A673 (cell line): ENCODE measurements at regions not wholly inside any gene's neighbourhood (a gene's known extent, or its start where the extent isn't known, plus 50 kb on each side); places are given as distances from the start of the nearest gene placed in this dataset.
"Not testable (repeated sequence)": the region's sequence is repeated elsewhere in the genome, so short reads cannot be mapped to it uniquely, and the experiment has no call there.

ENCODE experiments used
- BruUV-seq: library from RNA; stranded (reverse); fragments of 400-500 nt; replicated peaks from 2 replicates; lab custom pipeline; 2021; lab: Mats Ljungman, UMichigan
- CTCF ChIA-PET: fragments of 300-600 bp; sonication (Branson Sonifier 250); formaldehyde crosslinking; loops from one replicate; lab custom pipeline; 2022; ENCODE audit warnings: antibody characterized with exemption; lab: Charles Lee
- POLR2A ChIA-PET: fragments of 300-600 bp; sonication (Branson Sonifier 250); formaldehyde crosslinking; loops from one replicate; lab custom pipeline; 2022; ENCODE audit warnings: antibody characterized with exemption; ENCODE audit not compliant: low non-redundant PET; lab: Charles Lee
- DNase-seq: peaks from one replicate; pipeline ENCODE4 v3.0.0-alpha.2; 2015; ENCODE audit warnings: low spot score
- H3K27ac ChIP-seq: fragments of 200-600 bp; sonication (generic); 2 replicates; pipeline ENCODE4 v1.5.1; 2016; ENCODE audit warnings: mixed run types, low read depth, mild to moderate bottlenecking, mixed read lengths, antibody characterized with exemption, low read length; ENCODE audit not compliant: poor library complexity, severe bottlenecking
- H3K27me3 ChIP-seq: fragments of 200-600 bp; sonication (generic); replicated peaks from 2 replicates; pipeline ENCODE4 v1.6.1; 2017; ENCODE audit warnings: mixed run types, low read depth, mild to moderate bottlenecking, mixed read lengths, antibody characterized with exemption, low read length; ENCODE audit not compliant: insufficient read depth, poor library complexity
- H3K36me3 ChIP-seq: fragments of 200-600 bp; sonication (generic); 2 replicates; pipeline ENCODE4 v1.6.1; 2016; ENCODE audit warnings: mixed run types, mild to moderate bottlenecking, mixed read lengths, antibody characterized with exemption, low read length; ENCODE audit not compliant: insufficient read depth, poor library complexity, severe bottlenecking
- H3K4me1 ChIP-seq: fragments of 200-600 bp; sonication (generic); 2 replicates; pipeline ENCODE4 v1.6.1; 2017; ENCODE audit warnings: mixed run types, mild to moderate bottlenecking, mixed read lengths, antibody characterized with exemption, low read length; ENCODE audit not compliant: insufficient read depth, poor library complexity, severe bottlenecking
- H3K4me3 ChIP-seq: fragments of 200-600 bp; sonication (generic); 2 replicates; pipeline ENCODE4 v1.5.1; 2016; ENCODE audit warnings: low read depth, mixed run types, mild to moderate bottlenecking, mixed read lengths, low read length; ENCODE audit not compliant: poor library complexity, severe bottlenecking
- H3K9me3 ChIP-seq: fragments of 200-600 bp; sonication (generic); 2 replicates; pipeline ENCODE4 v1.6.1; 2016; ENCODE audit warnings: mixed run types, low read depth, mild to moderate bottlenecking, mixed read lengths, antibody characterized with exemption, low read length; ENCODE audit not compliant: poor library complexity, severe bottlenecking
- CTCF ChIP-seq: fragments of 300-800, 200-600 bp; sonication (generic); conservative IDR thresholded peaks from 2 replicates; pipeline ENCODE4 v1.5.1; 2017; ENCODE audit warnings: low read depth, mild to moderate bottlenecking, antibody characterized with exemption, low read length, moderate library complexity, mixed read lengths
- EZH2 ChIP-seq: fragments of 200-600 bp; sonication (generic); IDR thresholded peaks from 2 replicates; pipeline ENCODE4 v1.6.1; 2017; ENCODE audit warnings: borderline replicate concordance, low read depth, mild to moderate bottlenecking, mixed read lengths, antibody characterized with exemption, low read length; ENCODE audit not compliant: poor library complexity, severe bottlenecking
- intact Hi-C: fragments of 100-400 bp; cut with micrococcal nuclease; formaldehyde crosslinking; loops from one replicate; pipeline ENCODE4 v1.10.0; 2022; ENCODE audit not compliant: unreplicated experiment

- intact Hi-C loops, H3K4me3 ChIP-seq, BruUV-seq, H3K4me1 ChIP-seq, CTCF ChIA-PET, H3K27me3 ChIP-seq, POLR2A ChIA-PET, DNase-seq, H3K36me3 ChIP-seq, H3K27ac ChIP-seq: not testable (repeated sequence)
- peaks cover 41% of the 10 kb centered on the region for H3K9me3 ChIP-seq
Observed at GRCh38 chr22:10722804-10723203, 4805.2 kb upstream of the OR11H1 start.

- peaks cover 53% of the 10 kb centered on the region for H3K9me3 ChIP-seq
- not testable (repeated sequence) for DNase-seq
Observed at GRCh38 chr22:10723966-10724365, 4804.0 kb upstream of the OR11H1 start.

GRCh38 chr22:10727393-10727792 lies 4800.6 kb upstream of the OR11H1 start:
- POLR2A ChIA-PET: no interaction called here

More at GRCh38 chr22:10723966-10724365, 4804.0 kb upstream of the OR11H1 start:
- intact Hi-C loops, H3K36me3 ChIP-seq, BruUV-seq, H3K27ac ChIP-seq, H3K4me1 ChIP-seq, H3K27me3 ChIP-seq, POLR2A ChIA-PET, H3K4me3 ChIP-seq, CTCF ChIA-PET: not testable (repeated sequence)

GRCh38 chr22:10729979-10730378 lies 4798.0 kb upstream of the OR11H1 start:
- H3K4me3 ChIP-seq, intact Hi-C loops, H3K27me3 ChIP-seq, POLR2A ChIA-PET, BruUV-seq, H3K27ac ChIP-seq, H3K36me3 ChIP-seq, H3K4me1 ChIP-seq, DNase-seq, CTCF ChIA-PET: not testable (repeated sequence)
- peaks cover 62% of the 10 kb centered on the region for H3K9me3 ChIP-seq

More at GRCh38 chr22:10727393-10727792, 4800.6 kb upstream of the OR11H1 start:
- H3K4me1 ChIP-seq: no peaks in the 10 kb centered on the region
- intact Hi-C loops: no loop called here
- H3K36me3 ChIP-seq: no peaks in the 10 kb centered on the region
- H3K27ac ChIP-seq: no peak overlapping the region
- no TSS peak for BruUV-seq
- H3K27me3 ChIP-seq: no peaks in the 10 kb centered on the region
- H3K9me3 ChIP-seq: peaks cover 66% of the 10 kb centered on the region
- H3K4me3 ChIP-seq: no peak overlapping the region
- CTCF ChIA-PET: no interaction called here
- DNase-seq: no peak
- TF ChIP-seq CTCF (no peak), EZH2 (no peak)

GRCh38 chr22:10730706-10731105 lies 4797.3 kb upstream of the OR11H1 start:
- peaks cover 66% of the 10 kb centered on the region for H3K9me3 ChIP-seq
- H3K4me1 ChIP-seq, POLR2A ChIA-PET, intact Hi-C loops, H3K36me3 ChIP-seq, H3K27ac ChIP-seq, H3K4me3 ChIP-seq, H3K27me3 ChIP-seq, BruUV-seq, DNase-seq, CTCF ChIA-PET: not testable (repeated sequence)

- intact Hi-C loops, DNase-seq, H3K4me3 ChIP-seq, POLR2A ChIA-PET, H3K4me1 ChIP-seq, CTCF ChIA-PET, H3K27ac ChIP-seq, BruUV-seq, H3K36me3 ChIP-seq, H3K27me3 ChIP-seq: not testable (repeated sequence)
- H3K9me3 ChIP-seq: peaks cover 68% of the 10 kb centered on the region
Observed at GRCh38 chr22:10731246-10731974, 4796.6 kb upstream of the OR11H1 start.

GRCh38 chr22:10735075-10735474 lies 4792.9 kb upstream of the OR11H1 start:
- H3K4me1 ChIP-seq, POLR2A ChIA-PET, H3K36me3 ChIP-seq, H3K4me3 ChIP-seq, BruUV-seq, H3K27me3 ChIP-seq, H3K27ac ChIP-seq, intact Hi-C loops, DNase-seq, CTCF ChIA-PET: not testable (repeated sequence)
- H3K9me3 ChIP-seq: peaks cover 56% of the 10 kb centered on the region
